Gastroesophageal sphincter (tissue), 4 donors: ENCODE measurements at regions not wholly inside any gene's neighbourhood (a gene's known extent, or its start where the extent isn't known, plus 50 kb on each side); places are given as distances from the start of the nearest gene placed in this dataset.

ENCODE experiments used
- ATAC-seq: fragments of 150-250 bp; one replicate; pipeline ENCODE4 v1.9.1; 2016; ENCODE audit warnings: mild to moderate bottlenecking, moderate library complexity
- H3K27ac ChIP-seq, 4 donors: fragments of 200-600 bp; sonication (generic) in 3 of 4; 1 replicate in 3 of 4; 2 replicates in 1 of 4; pipeline ENCODE4 v1.5.1; 2016 to 2019
- H3K27me3 ChIP-seq: fragments of 200-600 bp; sonication (generic); one replicate; pipeline ENCODE4 v1.5.1; 2019
- H3K36me3 ChIP-seq, 2 donors: fragments of 200-600 bp; sonication (generic); one replicate each; pipeline ENCODE4 v1.5.1; 2019; ENCODE audit warnings: control low read depth in 1 of 2
- H3K4me1 ChIP-seq, 3 donors: fragments of 200-600 bp; sonication (generic); 1 replicate in 2 of 3; 2 replicates in 1 of 3; pipeline ENCODE4 v1.5.1; 2016 to 2019; ENCODE audit warnings: control low read depth in 2 of 3
- H3K4me3 ChIP-seq, 2 donors: fragments of 200-600 bp; sonication (generic); one replicate each; pipeline ENCODE4 v1.5.1; 2019; ENCODE audit warnings: mild to moderate bottlenecking in 1 of 2, moderate library complexity in 1 of 2
- H3K9me3 ChIP-seq, 3 donors: fragments of 200-600 bp; sonication (generic); one replicate each; pipeline ENCODE4 v1.5.1; 2017 to 2019; ENCODE audit warnings: control low read depth in 2 of 3
- EP300 ChIP-seq: sonication (generic); formaldehyde crosslinking; IDR thresholded peaks from one replicate; pipeline ENCODE4 v1.6.1; 2017; ENCODE audit warnings: antibody characterized with exemption, mild to moderate bottlenecking
- POLR2A ChIP-seq, 2 donors: fragments of 450-650 bp; IDR thresholded peaks; one replicate each; pipeline ENCODE4 v1.6.1; 2017; ENCODE audit warnings: antibody characterized with exemption in 2 of 2, mild to moderate bottlenecking in 2 of 2, moderate library complexity in 1 of 2
- POLR2AphosphoS5 ChIP-seq: sonication (generic); formaldehyde crosslinking; IDR thresholded peaks from one replicate; pipeline ENCODE4 v1.6.1; 2017; ENCODE audit warnings: antibody characterized with exemption
- WGBS, 2 donors: methylation state at CpG; one replicate each; pipeline ENCODE4 v1.1.5; 2018; ENCODE audit warnings: low coverage in 1 of 2; 5-methylcytosine and 5-hydroxymethylcytosine counted together
- TF ChIP-seq, protein P1 (sequence below), 4 experiments: fragments of 200-600 bp in 2 of 4; fragments of 450-650 bp in 2 of 4; sonication (generic) in 1 of 4; IDR thresholded peaks; one replicate each; pipeline ENCODE4 v1.5.1; 2017 to 2019; ENCODE audit warnings: antibody characterized with exemption in 4 of 4, mild to moderate bottlenecking in 2 of 4, moderate library complexity in 2 of 4

DNA sequence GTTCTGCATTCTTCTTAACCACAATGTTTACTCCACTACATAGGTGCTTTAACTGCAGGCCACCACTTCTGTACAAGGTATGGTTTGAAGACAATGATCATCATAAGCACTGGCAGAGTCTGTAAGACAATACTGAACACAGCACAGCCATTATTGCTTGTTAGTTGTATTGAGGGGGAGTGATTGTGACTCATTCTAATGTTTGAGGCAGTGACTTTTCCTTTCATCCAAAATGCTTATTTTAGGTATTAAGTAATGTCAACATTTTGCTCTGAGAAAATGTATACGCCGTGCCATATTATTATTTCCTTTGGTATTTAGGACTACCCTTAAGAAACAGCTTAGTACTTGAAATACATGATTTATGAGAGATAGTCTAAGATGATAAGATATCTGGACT lies 618.2 kb upstream of the ZNF717 start:
- 48 to 64% methylated on average over 2 of the region's 2 CpGs for WGBS, 2 donors
- no peaks in the 10 kb centered on the region for H3K9me3 ChIP-seq
- TF ChIP-seq EP300, result no peak
- TF ChIP-seq POLR2A (IDR thresholded peaks at IDR 0.05), result no peak
- no peak for TF ChIP-seq POLR2AphosphoS5
- TF ChIP-seq, protein P1, sequence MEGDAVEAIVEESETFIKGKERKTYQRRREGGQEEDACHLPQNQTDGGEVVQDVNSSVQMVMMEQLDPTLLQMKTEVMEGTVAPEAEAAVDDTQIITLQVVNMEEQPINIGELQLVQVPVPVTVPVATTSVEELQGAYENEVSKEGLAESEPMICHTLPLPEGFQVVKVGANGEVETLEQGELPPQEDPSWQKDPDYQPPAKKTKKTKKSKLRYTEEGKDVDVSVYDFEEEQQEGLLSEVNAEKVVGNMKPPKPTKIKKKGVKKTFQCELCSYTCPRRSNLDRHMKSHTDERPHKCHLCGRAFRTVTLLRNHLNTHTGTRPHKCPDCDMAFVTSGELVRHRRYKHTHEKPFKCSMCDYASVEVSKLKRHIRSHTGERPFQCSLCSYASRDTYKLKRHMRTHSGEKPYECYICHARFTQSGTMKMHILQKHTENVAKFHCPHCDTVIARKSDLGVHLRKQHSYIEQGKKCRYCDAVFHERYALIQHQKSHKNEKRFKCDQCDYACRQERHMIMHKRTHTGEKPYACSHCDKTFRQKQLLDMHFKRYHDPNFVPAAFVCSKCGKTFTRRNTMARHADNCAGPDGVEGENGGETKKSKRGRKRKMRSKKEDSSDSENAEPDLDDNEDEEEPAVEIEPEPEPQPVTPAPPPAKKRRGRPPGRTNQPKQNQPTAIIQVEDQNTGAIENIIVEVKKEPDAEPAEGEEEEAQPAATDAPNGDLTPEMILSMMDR (IDR thresholded peaks at IDR 0.05), result no peak
- H3K36me3 ChIP-seq, result no peaks in the 10 kb centered on the region
- H3K4me3 ChIP-seq, result no peak overlapping the region
- H3K4me1 ChIP-seq, result no peaks in the 10 kb centered on the region
- ATAC-seq, result no peak
- no peaks in the 10 kb centered on the region for H3K27me3 ChIP-seq
- H3K27ac ChIP-seq, result no peak overlapping the region

DNA sequence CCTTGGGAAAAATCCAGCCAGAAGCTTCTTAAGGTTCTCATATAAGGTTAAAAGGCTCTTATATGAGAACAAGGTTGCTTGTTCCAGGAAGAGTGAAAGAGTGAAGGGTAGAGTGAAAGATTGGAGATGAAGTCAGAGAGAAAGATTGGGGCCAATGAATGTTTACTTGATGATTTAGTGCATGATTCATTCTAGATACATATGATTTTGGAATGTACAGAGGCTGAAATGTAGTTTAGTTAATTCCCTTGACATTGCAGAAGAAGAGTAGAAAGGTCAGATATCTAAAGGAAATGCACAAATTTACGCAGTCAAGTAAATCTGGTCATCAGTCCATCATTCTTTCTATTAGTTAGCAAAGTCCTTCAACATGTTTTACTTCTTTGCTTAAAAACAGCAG lies 619.8 kb upstream of the ZNF717 start:
- no peaks in the 10 kb centered on the region for H3K36me3 ChIP-seq
- no peak for ATAC-seq
- H3K4me3 ChIP-seq, result no peak overlapping the region
- H3K9me3 ChIP-seq, result no peaks in the 10 kb centered on the region
- no peak overlapping the region for H3K27ac ChIP-seq
- TF ChIP-seq, protein P1 (IDR thresholded peaks at IDR 0.05), result no peak
- TF ChIP-seq EP300 (no peak), POLR2AphosphoS5 (no peak), POLR2A (IDR thresholded peaks at IDR 0.05) (no peak)
- no peaks in the 10 kb centered on the region for H3K4me1 ChIP-seq
- H3K27me3 ChIP-seq, result no peaks in the 10 kb centered on the region
- 74 to 77% methylated on average over 1 of the region's 1 CpG for WGBS, 2 donors

DNA sequence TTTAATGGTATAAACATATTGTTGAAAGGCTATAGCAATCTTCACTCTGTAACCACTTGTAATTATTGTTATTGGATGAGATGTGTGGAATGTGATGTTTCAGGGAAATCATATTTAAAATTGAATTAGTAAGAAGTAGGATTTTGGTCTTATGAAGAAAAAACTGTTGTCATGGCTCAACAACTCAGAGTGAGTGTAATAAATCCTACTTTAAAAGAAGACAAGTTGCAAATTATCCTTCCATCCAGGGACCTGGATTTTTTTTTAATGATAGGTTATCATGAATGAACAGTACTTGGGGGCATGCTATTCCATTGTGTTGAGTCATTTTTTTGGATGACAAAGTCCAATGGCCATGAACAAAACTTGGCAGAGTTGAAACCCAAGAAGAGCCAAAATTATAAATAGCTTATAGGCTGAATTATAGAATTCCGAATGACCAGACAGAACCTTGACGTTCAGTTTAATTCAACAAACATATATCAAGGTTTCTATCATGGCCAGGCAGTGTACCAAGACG lies 625.5 kb upstream of the ZNF717 start:
- 25 to 35% methylated on average over 2 to 3 of the region's 3 CpGs for WGBS, 2 donors
- Histone ChIP-seq H3K4me1 (no peaks in the 10 kb centered on the region), H3K36me3 (no peaks in the 10 kb centered on the region), H3K27me3 (no peaks in the 10 kb centered on the region), H3K9me3 (peaks cover 0 to 9% (median 0%) of the 10 kb centered on the region in 3 donors), H3K27ac (no peak overlapping the region), H3K4me3 (no peak overlapping the region)
- TF ChIP-seq POLR2AphosphoS5, result no peak
- TF ChIP-seq, protein P1 (IDR thresholded peaks at IDR 0.05), result no peak
- no peak for TF ChIP-seq EP300
- TF ChIP-seq POLR2A (IDR thresholded peaks at IDR 0.05), result no peak
- no peak for ATAC-seq

DNA sequence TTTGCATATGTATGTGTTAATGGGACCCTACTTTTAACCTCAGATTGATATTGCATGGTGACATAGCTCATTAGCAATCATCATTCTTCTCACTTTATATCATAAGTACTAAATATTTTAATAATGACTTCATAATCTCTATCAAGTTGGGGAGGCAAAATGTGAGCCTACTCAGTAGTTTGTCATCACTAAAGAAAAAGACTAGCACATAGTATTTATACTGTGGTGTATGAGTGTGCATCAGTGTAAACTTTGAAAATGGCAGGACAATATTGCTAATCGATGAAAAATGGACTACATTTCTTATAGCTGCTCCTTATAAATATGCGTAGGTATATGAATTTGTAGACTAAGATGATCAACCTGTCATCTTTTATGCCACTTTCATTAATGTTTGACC lies 624.5 kb upstream of the ROBO2 start:
- no peaks in the 10 kb centered on the region for H3K36me3 ChIP-seq
- H3K4me3 ChIP-seq, result no peak overlapping the region
- H3K27ac ChIP-seq, result no peak overlapping the region
- no peaks in the 10 kb centered on the region for H3K27me3 ChIP-seq
- WGBS, 2 donors, result 96 to 98% methylated on average over 2 of the region's 2 CpGs
- H3K9me3 ChIP-seq, result peaks cover 0 to 9% (median 0%) of the 10 kb centered on the region in 3 donors
- no peak for ATAC-seq
- H3K4me1 ChIP-seq, result no peaks in the 10 kb centered on the region
- TF ChIP-seq, protein P1 (IDR thresholded peaks at IDR 0.05), result no peak
- TF ChIP-seq POLR2AphosphoS5 (no peak), EP300 (no peak), POLR2A (IDR thresholded peaks at IDR 0.05) (no peak)

DNA sequence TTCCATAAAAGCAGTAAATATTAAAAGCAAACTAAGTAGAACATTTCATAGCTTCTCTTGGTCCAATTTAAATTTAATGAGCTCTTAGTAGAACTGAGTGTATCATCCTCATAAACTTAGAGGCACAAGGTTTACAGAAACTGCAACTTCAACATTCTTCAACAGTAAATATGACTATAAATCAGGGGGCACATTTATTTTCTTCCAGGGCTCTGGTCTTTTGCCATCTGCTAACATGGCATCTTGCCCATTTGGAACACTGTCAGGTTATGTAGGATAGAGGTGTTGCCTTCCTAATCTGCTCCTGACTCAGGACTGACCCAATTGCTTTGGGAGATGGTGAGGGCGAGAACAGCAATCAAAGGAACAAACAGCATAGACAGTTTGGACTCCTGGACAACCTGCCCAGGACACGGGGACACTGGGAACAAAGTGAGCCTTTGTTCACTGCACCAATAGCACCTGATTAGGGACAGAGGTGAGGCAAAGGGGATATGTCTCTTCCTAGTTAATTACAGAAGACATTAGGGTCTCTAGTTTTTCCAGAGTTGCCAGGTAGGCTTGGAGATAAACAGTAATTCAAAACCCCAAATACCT lies 610.2 kb upstream of the ROBO2 start:
- 80% methylated on average over 1 of the region's 2 CpGs; no CpG with 5 or more reads in 1 of the 2 donors for WGBS, 2 donors
- no peak for TF ChIP-seq EP300
- no peak for TF ChIP-seq POLR2A (IDR thresholded peaks at IDR 0.05)
- TF ChIP-seq, protein P1 (IDR thresholded peaks at IDR 0.05), result no peak
- TF ChIP-seq POLR2AphosphoS5, result no peak
- Histone ChIP-seq H3K36me3 (no peaks in the 10 kb centered on the region), H3K4me1 (no peaks in the 10 kb centered on the region), H3K9me3 (no peaks in the 10 kb centered on the region), H3K27me3 (peaks cover 3% of the 10 kb centered on the region), H3K27ac (no peak overlapping the region), H3K4me3 (no peak overlapping the region)
- ATAC-seq, result no peak
